SK-N-SH treated with all-trans-retinoic acid at 6 μM for 48 hours (cell line): ENCODE measurements at regions not wholly inside any gene's neighbourhood (a gene's known extent, or its start where the extent isn't known, plus 50 kb on each side); places are given as distances from the start of the nearest gene placed in this dataset.

Source experiments
- ARNTL ChIP-seq: fragments of 450-650 bp; formaldehyde crosslinking; IDR thresholded peaks from 2 replicates; pipeline ENCODE4 v1.5.0; 2020; ENCODE audit warnings: low read depth, mild to moderate bottlenecking, moderate library complexity, borderline replicate concordance
- BACH2 ChIP-seq: fragments of 250-450 bp; sonication (Bioruptor Pico); IDR thresholded peaks from 2 replicates; pipeline ENCODE4 v1.9.0; 2021; ENCODE audit warnings: mild to moderate bottlenecking, borderline replicate concordance
- CREB5 ChIP-seq: fragments of 250-450 bp; sonication (Bioruptor Pico); IDR thresholded peaks from 2 replicates; pipeline ENCODE4 v1.5.1; 2020; ENCODE audit warnings: low read depth, mild to moderate bottlenecking, moderate library complexity
- CSDC2 ChIP-seq: fragments of 250-450 bp; sonication (Bioruptor Pico); IDR thresholded peaks from 2 replicates; pipeline ENCODE4 v1.5.0; 2020; ENCODE audit warnings: mild to moderate bottlenecking, moderate library complexity
- CSRNP3 ChIP-seq: fragments of 250-450 bp; sonication (Bioruptor Pico); IDR thresholded peaks from 2 replicates; pipeline ENCODE4 v1.5.1; 2021; ENCODE audit warnings: mild to moderate bottlenecking, moderate library complexity
- ESRRG ChIP-seq: fragments of 250-450 bp; sonication (Bioruptor Pico); IDR thresholded peaks from 2 replicates; pipeline ENCODE4 v1.6.1; 2021; ENCODE audit warnings: mild to moderate bottlenecking
- GLIS3 ChIP-seq: fragments of 250-450 bp; sonication (Bioruptor Pico); IDR thresholded peaks from 2 replicates; pipeline ENCODE4 v1.5.0; 2020; ENCODE audit warnings: mild to moderate bottlenecking, moderate library complexity
- PATZ1 ChIP-seq: fragments of 250-450 bp; sonication (Bioruptor Pico); IDR thresholded peaks from 2 replicates; pipeline ENCODE4 v1.8.0; 2020; ENCODE audit warnings: mild to moderate bottlenecking, moderate library complexity, borderline replicate concordance
- PPARA ChIP-seq: fragments of 250-450 bp; sonication (Bioruptor Pico); IDR thresholded peaks from 2 replicates; pipeline ENCODE4 v1.5.0; 2020; ENCODE audit warnings: mild to moderate bottlenecking, borderline replicate concordance
- SNAI2 ChIP-seq: fragments of 250-450 bp; sonication (Bioruptor Pico); IDR thresholded peaks from 2 replicates; pipeline ENCODE4 v1.5.0; 2020; ENCODE audit warnings: mild to moderate bottlenecking, moderate library complexity
- ZFP3 ChIP-seq: fragments of 250-450 bp; sonication (Bioruptor Pico); IDR thresholded peaks from 2 replicates; pipeline ENCODE4 v1.5.0; 2020; ENCODE audit warnings: mild to moderate bottlenecking, moderate library complexity
- ZNF8 ChIP-seq: fragments of 450-650 bp; formaldehyde crosslinking; IDR thresholded peaks from 2 replicates; pipeline ENCODE4 v1.5.0; 2020; ENCODE audit warnings: mild to moderate bottlenecking, moderate library complexity

- TF ChIP-seq ZNF8 (CRISPR knock-in tag) (no peak), CSRNP3 (no peak), GLIS3 (CRISPR knock-in tag) (no peak), ZFP3 (CRISPR knock-in tag) (no peak), ESRRG (CRISPR knock-in tag) (no peak), PATZ1 (no peak), SNAI2 (CRISPR knock-in tag) (no peak), ARNTL (CRISPR knock-in tag) (no peak), CSDC2 (CRISPR knock-in tag) (no peak), CREB5 (CRISPR knock-in tag) (no peak), BACH2 (CRISPR knock-in tag) (no peak), PPARA (CRISPR knock-in tag) (no peak)
These were observed 230.7 kb upstream of the CDH5 start for GRCh38 chr16:66135838-66136237.
